PC-9 (cell line): ENCODE measurements at regions not wholly inside any gene's neighbourhood (a gene's known extent, or its start where the extent isn't known, plus 50 kb on each side); places are given as distances from the start of the nearest gene placed in this dataset.

Experiments
- BruUV-seq: library from RNA; stranded (reverse); fragments of 400-500 nt; replicated peaks from 2 replicates; lab custom pipeline; 2021; lab: Mats Ljungman, UMichigan
- CTCF ChIA-PET: fragments of 300-600 bp; sonication (Branson Sonifier 250); formaldehyde crosslinking; loops from one replicate; lab custom pipeline; 2022; ENCODE audit warnings: antibody characterized with exemption; lab: Charles Lee
- POLR2A ChIA-PET: fragments of 300-600 bp; sonication (Branson Sonifier 250); formaldehyde crosslinking; loops from one replicate; lab custom pipeline; 2022; ENCODE audit warnings: antibody characterized with exemption; ENCODE audit not compliant: unreplicated experiment; lab: Charles Lee
- DNase-seq, 2 experiments: peaks; one replicate each; pipeline versions ENCODE4 v3.0.0 to v3.0.0-alpha.2; 2015 to 2022; ENCODE audit warnings: mixed read lengths in 1 of 2
- H2AFZ ChIP-seq: fragments of 200-600 bp; sonication (generic); 2 replicates; pipeline ENCODE4 v1.8.1; 2017; ENCODE audit warnings: antibody characterized with exemption
- H3F3A ChIP-seq: fragments of 200-600 bp; sonication (generic); 2 replicates; pipeline ENCODE4 v1.8.1; 2017; ENCODE audit warnings: antibody characterized with exemption, mild to moderate bottlenecking, low read depth; ENCODE audit not compliant: insufficient read depth
- H3K27ac ChIP-seq: fragments of 200-600 bp; sonication (generic); 2 replicates; pipeline ENCODE4 v1.6.1; 2016; ENCODE audit warnings: mixed run types
- H3K27me3 ChIP-seq: fragments of 200-600 bp; sonication (generic); 2 replicates; pipeline ENCODE4 v1.6.1; 2016; ENCODE audit warnings: low read depth, mixed run types; ENCODE audit not compliant: insufficient read depth
- H3K36me3 ChIP-seq: fragments of 200-600 bp; sonication (generic); 2 replicates; pipeline ENCODE4 v1.6.1; 2016; ENCODE audit warnings: low read depth, mixed run types
- H3K4me1 ChIP-seq: fragments of 200-600 bp; sonication (generic); replicated peaks from 2 replicates; pipeline ENCODE4 v1.6.1; 2016; ENCODE audit warnings: mixed run types; ENCODE audit not compliant: insufficient read depth
- H3K4me2 ChIP-seq: fragments of 200-600 bp; sonication (generic); 2 replicates; pipeline ENCODE4 v1.6.1; 2017; ENCODE audit warnings: mixed run types
- H3K4me3 ChIP-seq: fragments of 200-600 bp; sonication (generic); 2 replicates; pipeline ENCODE4 v1.6.1; 2016; ENCODE audit warnings: mixed run types
- H3K79me2 ChIP-seq: fragments of 200-600 bp; sonication (generic); 2 replicates; pipeline ENCODE4 v1.6.1; 2017; ENCODE audit warnings: low read depth, mixed run types
- H3K9me2 ChIP-seq: fragments of 200-600 bp; sonication (generic); 2 replicates; pipeline ENCODE4 v1.8.1; 2017; ENCODE audit warnings: mild to moderate bottlenecking; ENCODE audit not compliant: insufficient read depth
- H3K9me3 ChIP-seq: fragments of 200-600 bp; sonication (generic); 2 replicates; pipeline ENCODE4 v1.8.1; 2016; ENCODE audit warnings: low read depth; ENCODE audit not compliant: insufficient read depth
- H4K20me1 ChIP-seq: fragments of 200-600 bp; sonication (generic); 2 replicates; pipeline ENCODE4 v1.8.1; 2017; ENCODE audit not compliant: insufficient read depth
- CTCF ChIP-seq: fragments of 200-600 bp; sonication (generic); conservative IDR thresholded peaks from 2 replicates; pipeline ENCODE4 v1.6.1; 2017; ENCODE audit warnings: mixed run types, antibody characterized with exemption, mild to moderate bottlenecking, moderate library complexity
- EZH2 ChIP-seq: fragments of 200-600 bp; sonication (generic); IDR thresholded peaks from 2 replicates; pipeline ENCODE4 v1.8.0; 2017; ENCODE audit warnings: antibody characterized with exemption, low read depth
- intact Hi-C: fragments of 100-400 bp; cut with micrococcal nuclease; formaldehyde crosslinking; loops from one replicate; pipeline ENCODE4 v1.10.0; 2022; ENCODE audit not compliant: unreplicated experiment

- H3K27ac ChIP-seq: no peak overlapping the region
- DNase-seq: no peak
- CTCF ChIA-PET: no interaction called here
- TF ChIP-seq EZH2 (no peak), CTCF (no peak)
- no peak overlapping the region for H3K4me2 ChIP-seq
- intact Hi-C loops: no loop called here
- no peaks in the 10 kb centered on the region for H3K4me1 ChIP-seq
- no TSS peak for BruUV-seq
- POLR2A ChIA-PET: no interaction called here
- H4K20me1 ChIP-seq: no peaks in the 10 kb centered on the region
- H3K9me3 ChIP-seq: no peaks in the 10 kb centered on the region
- H2AFZ ChIP-seq: no peak overlapping the region
- H3K27me3 ChIP-seq: no peaks in the 10 kb centered on the region
- no peaks in the 10 kb centered on the region for H3F3A ChIP-seq
- no peaks in the 10 kb centered on the region for H3K9me2 ChIP-seq
- no peaks in the 10 kb centered on the region for H3K79me2 ChIP-seq
- H3K36me3 ChIP-seq: no peaks in the 10 kb centered on the region
- H3K4me3 ChIP-seq: no peak overlapping the region
These were observed 176.1 kb downstream of the INSIG2 start for GRCh38 chr2:118264232-118264990.

GRCh38 chr2:118257696-118258095 is 169.4 kb downstream of the INSIG2 start:
- Histone ChIP-seq H3K4me1 (no peaks in the 10 kb centered on the region), H2AFZ (no peak overlapping the region), H3K9me3 (no peaks in the 10 kb centered on the region; the same call in 1 of the 2 replicates), H3K36me3 (no peaks in the 10 kb centered on the region), H3K4me3 (no peak overlapping the region), H3F3A (no peaks in the 10 kb centered on the region), H3K27ac (no peak overlapping the region), H4K20me1 (no peaks in the 10 kb centered on the region), H3K79me2 (no peaks in the 10 kb centered on the region), H3K27me3 (no peaks in the 10 kb centered on the region), H3K9me2 (no peaks in the 10 kb centered on the region; the same call in 1 of the 2 replicates), H3K4me2 (no peak overlapping the region)
- no peak for DNase-seq
- TF ChIP-seq EZH2: no peak
- no peak for TF ChIP-seq CTCF
- BruUV-seq: no TSS peak
- CTCF ChIA-PET: no interaction called here
- POLR2A ChIA-PET: no interaction called here
- intact Hi-C loops: no loop called here

GRCh38 chr2:118255771-118256372 is 167.6 kb downstream of the INSIG2 start:
- Histone ChIP-seq H3K27ac (no peak overlapping the region), H3K4me3 (no peak overlapping the region), H4K20me1 (no peaks in the 10 kb centered on the region), H3K9me2 (no peaks in the 10 kb centered on the region; the same call in 1 of the 2 replicates), H3K27me3 (no peaks in the 10 kb centered on the region), H3K4me2 (no peak overlapping the region), H3K79me2 (no peaks in the 10 kb centered on the region), H3K4me1 (peaks cover 8% of the 10 kb centered on the region), H3K9me3 (no peaks in the 10 kb centered on the region; the same call in 1 of the 2 replicates), H3K36me3 (no peaks in the 10 kb centered on the region), H2AFZ (no peak overlapping the region), H3F3A (peaks cover 2% of the 10 kb centered on the region; the same call in 1 of the 2 replicates)
- ChIA-PET POLR2A (no interaction called here), CTCF (interaction anchor here (0.6 kb wide), 1 partner anchor 44 kb away, joined by 5 read pairs; no protein-coding TSS in a partner anchor)
- no TSS peak for BruUV-seq
- no peak for TF ChIP-seq CTCF
- TF ChIP-seq EZH2: no peak
- DNase-seq: no peak
- intact Hi-C loops: no loop called here
